ENCODE measurements at regions not wholly inside any gene's neighbourhood (a gene's known extent, or its start where the extent isn't known, plus 50 kb on each side); places are given as distances from the start of the nearest gene placed in this dataset.

GRCh38 chr2:44877417-44877816, 64.1 kb upstream of the SIX3 start:
- FAIRE-seq (no peak), DNase-seq (ENCODE audit: low spot score) (no peak)

- no peak for FAIRE-seq
- no peak for DNase-seq (ENCODE audit: low spot score)
Observed at GRCh38 chr2:44879269-44880124, 62.0 kb upstream of the SIX3 start.

- no peak for FAIRE-seq
- DNase-seq (ENCODE audit: low spot score) = no peak
Observed at GRCh38 chr2:44880125-44880483, 61.4 kb upstream of the SIX3 start.

- no peak for DNase-seq (ENCODE audit: low spot score)
- no peak for FAIRE-seq
Observed at GRCh38 chr2:44881856-44882255, 59.6 kb upstream of the SIX3 start.

GRCh38 chr2:44883356-44883755, 58.1 kb upstream of the SIX3 start:
- FAIRE-seq (no peak), DNase-seq (ENCODE audit: low spot score) (no peak)

GRCh38 chr2:44884231-44884630, 57.3 kb upstream of the SIX3 start:
- DNase-seq (ENCODE audit: low spot score) (no peak), FAIRE-seq (no peak)

GRCh38 chr2:44884677-44885076, 56.8 kb upstream of the SIX3 start:
- DNase-seq (ENCODE audit: low spot score) (no peak), FAIRE-seq (no peak)

- FAIRE-seq (no peak), DNase-seq (ENCODE audit: low spot score) (no peak)
Observed at GRCh38 chr2:44886414-44886813, 55.1 kb upstream of the SIX3 start.

- DNase-seq (ENCODE audit: low spot score) (no peak), FAIRE-seq (no peak)
Observed at GRCh38 chr2:44889096-44889495, 52.4 kb upstream of the SIX3 start.
